NCI-H146 (cell line): ENCODE measurements at regions not wholly inside any gene's neighbourhood (a gene's known extent, or its start where the extent isn't known, plus 50 kb on each side); places are given as distances from the start of the nearest gene placed in this dataset.

Source experiments
- DNase-seq: peaks from one replicate; lab custom pipeline; 2025; lab: John Stamatoyannopoulos, UW

DNA sequence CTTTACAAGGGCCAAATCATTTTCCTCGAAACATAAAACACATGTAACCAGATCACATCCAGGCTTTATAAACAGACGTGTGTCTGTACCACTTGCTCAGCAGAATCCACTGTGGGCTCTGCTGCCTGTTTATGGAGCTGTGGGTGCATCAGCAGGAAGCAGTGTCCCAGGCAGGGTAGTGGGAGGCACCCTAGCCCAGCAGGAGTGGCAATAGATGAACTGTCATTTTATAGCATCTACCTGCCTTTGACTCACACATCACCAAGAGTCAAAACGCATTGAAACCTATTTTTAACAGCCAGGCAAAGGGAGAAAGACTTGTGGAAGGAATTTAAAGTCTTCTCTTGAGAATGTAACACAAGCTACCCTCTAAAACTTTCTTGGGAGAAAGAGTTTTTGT lies 169.1 kb upstream of the TENM3 start:
- no peak for DNase-seq

DNA sequence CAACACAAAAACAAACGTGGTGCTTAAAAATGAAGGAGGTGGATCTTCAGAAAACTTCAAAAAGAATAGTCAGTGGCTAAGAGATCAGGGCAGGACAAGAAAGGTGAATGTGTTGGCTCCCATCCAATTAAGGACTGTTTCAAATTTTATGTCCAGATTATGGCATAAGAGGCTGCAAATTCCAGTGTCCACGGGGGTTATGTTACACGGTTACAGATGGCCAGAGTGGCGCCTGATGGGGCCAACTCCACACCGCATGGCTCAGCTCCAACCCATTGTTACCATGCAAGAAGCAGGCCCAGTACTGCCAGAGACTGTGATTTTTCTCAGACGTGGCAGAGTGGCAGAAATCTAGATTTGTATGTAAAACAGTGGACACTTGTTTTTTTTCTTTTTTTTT lies 168.4 kb upstream of the TENM3 start:
- peak; percentile 9 for DNase-seq

GRCh38 chr4:182082910-182083309 lies 160.3 kb upstream of the TENM3 start:
- DNase-seq, result no peak

GRCh38 chr4:182083671-182084410 lies 159.4 kb upstream of the TENM3 start:
- no peak for DNase-seq

- no peak for DNase-seq
Observed at GRCh38 chr4:182085051-182085480, 158.1 kb upstream of the TENM3 start.

GRCh38 chr4:182089326-182089725 lies 153.9 kb upstream of the TENM3 start:
- peak; percentile 36 for DNase-seq

DNA sequence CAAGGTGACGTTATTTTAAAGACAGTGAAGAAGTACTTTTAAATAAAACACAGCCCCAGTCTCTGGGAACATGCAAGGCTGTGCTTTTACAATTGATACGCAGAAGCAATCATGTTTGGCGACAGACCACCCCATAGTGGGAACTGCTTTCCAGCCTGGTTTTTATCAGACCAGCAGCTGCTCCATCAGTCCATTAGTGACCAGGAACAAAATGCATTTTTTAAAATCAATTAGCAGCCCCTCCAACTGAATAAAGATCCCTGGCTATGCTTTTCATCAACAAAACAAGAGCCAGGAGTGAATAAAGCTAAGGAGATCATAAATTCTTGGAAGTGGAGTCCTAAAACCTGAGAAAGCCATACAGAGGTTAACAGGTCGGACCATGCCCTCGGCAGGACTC lies 153.0 kb upstream of the TENM3 start:
- no peak for DNase-seq

- DNase-seq, result peak; percentile 15
Observed at GRCh38 chr4:182091128-182091527, 152.1 kb upstream of the TENM3 start.

- DNase-seq, result no peak
Observed at GRCh38 chr4:182093431-182093831, 149.8 kb upstream of the TENM3 start.

- no peak for DNase-seq
Observed at GRCh38 chr4:182093935-182094334, 149.3 kb upstream of the TENM3 start.

DNA sequence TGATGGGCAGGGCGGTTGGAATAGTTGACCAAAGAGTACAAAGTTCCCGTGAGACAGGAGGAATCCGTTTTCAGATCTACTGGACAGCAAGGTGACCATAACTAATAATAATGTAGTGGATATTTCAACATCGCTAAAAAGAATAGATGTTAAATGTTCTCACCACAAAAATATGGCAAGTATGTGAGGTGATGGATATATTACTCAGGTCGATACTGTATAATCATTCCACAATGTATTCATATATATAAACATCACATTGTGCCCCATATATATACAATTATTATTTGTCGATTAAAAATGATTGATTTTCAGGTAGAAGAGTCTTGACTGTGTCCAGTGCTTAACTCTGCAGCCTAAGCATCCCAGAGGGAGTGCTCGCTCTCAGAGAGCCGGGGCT lies 141.6 kb upstream of the TENM3 start:
- DNase-seq, result no peak

- no peak for DNase-seq
Observed at GRCh38 chr4:182102576-182102975, 140.6 kb upstream of the TENM3 start.

DNA sequence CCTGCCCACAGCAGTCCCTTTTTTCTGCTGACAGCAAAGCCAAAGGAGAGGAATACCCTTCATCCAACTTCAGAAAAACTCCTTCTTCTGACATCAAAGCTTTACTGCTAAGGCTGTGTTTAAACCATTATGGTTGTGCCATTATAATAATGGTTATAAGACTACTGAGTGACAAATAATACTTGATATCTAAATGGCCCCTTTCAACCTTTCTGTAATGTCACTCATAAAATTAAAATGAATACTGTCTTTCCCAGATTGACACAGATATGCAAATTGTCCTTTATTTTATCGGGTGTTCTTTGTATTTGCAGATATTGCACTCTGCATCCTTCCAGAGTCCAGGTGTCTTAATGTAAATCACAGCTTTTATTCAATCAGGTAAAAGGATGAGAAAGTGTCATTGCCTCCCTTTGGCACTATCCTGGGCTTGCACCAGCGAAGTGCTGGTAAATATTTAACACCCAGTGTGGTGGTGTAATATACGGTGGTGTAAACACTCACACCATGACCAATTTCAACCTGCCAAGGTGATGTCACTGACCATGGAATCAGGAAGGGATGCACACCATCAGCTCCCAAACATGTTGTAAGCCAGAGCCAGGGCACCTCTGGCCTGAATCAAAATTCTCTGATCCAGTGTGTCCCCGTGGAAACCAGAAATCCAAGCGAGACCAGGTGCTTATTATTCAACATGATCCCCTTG lies 139.4 kb upstream of the TENM3 start:
- no peak for DNase-seq

DNA sequence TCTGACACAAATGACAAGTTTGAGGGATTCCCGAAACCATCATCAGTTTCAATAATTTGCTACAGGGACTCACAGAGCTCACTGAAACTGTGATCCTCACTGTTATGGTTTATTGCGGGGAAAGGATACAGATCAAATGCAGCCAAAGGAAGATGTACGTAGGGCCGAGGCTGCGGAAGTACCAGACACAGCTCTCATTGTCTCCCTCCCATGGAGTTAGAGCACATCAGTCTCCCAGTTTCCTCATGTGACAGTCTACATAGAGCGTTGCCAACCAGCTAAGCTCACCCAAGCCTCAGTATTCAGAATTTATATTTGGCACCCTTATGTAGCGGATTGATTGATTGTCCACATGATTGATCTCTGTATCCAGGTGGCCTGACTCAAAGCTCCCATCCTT lies 137.8 kb upstream of the TENM3 start:
- DNase-seq, result no peak

- no peak for DNase-seq
Observed at GRCh38 chr4:182107931-182108330, 135.3 kb upstream of the TENM3 start.

GRCh38 chr4:182111586-182111985 lies 131.6 kb upstream of the TENM3 start:
- no peak for DNase-seq

DNA sequence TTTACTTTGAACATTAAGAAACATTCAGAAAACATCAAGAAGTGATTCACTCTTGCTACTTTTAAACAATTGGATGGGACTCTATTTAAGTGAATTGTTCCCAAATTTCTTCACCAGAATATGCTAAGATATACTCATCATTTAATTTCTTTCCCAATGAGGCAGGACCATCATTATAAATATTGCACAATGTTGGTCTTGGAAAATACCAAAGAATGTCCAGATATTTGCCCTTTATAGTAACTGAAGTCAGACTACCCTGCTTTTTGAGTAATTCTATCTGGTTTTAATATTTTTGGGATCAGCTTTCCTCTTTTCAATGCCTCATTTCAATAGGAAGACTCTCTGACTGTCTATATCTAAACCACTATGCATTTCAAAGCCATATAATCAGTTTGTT lies 129.4 kb upstream of the TENM3 start:
- DNase-seq, result no peak

- no peak for DNase-seq
Observed at GRCh38 chr4:182124359-182124758, 118.8 kb upstream of the TENM3 start.

DNA sequence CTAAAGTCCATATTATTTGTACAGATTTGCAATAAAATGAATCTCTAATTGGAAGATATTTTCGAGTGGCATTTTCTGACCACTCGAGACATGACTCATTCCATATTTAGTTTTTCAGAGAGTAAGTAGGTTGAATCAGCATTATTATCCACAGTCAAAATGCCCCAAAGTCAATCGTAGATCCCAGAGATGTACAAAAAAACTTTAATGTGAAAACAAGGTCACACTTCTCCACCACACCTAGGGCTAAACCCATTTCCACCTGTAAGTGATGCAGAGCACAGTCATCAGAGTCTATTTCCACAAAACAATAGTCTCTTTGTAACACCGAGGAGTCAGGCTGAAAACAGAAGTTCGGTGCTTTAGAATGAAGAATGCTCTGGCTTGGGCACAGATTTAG lies 117.1 kb upstream of the TENM3 start:
- no peak for DNase-seq

DNA sequence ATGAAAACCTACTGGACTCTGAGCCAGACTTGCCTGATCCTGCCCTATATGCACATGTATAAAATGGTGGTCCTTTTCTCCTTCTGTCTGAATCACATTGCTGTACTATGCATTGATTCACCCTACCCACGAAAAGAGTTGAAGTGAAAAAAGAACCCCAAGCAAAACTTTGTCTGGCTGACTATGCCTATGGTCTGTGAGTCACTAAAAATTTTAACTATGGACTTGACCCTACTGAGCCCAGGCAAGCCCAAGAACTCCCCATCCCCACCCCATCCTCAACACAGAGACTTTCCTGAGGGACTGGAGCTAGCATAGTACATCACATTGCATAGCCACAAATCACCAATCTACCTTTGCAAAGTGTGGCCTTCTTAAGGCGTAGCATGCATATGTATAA lies 116.6 kb upstream of the TENM3 start:
- DNase-seq, result no peak

- no peak for DNase-seq
Observed at GRCh38 chr4:182133033-182133432, 110.2 kb upstream of the TENM3 start.

- DNase-seq, result no peak
Observed at GRCh38 chr4:182134261-182134660, 108.9 kb upstream of the TENM3 start.

GRCh38 chr4:182136201-182136600 lies 107.0 kb upstream of the TENM3 start:
- DNase-seq, result no peak

DNA sequence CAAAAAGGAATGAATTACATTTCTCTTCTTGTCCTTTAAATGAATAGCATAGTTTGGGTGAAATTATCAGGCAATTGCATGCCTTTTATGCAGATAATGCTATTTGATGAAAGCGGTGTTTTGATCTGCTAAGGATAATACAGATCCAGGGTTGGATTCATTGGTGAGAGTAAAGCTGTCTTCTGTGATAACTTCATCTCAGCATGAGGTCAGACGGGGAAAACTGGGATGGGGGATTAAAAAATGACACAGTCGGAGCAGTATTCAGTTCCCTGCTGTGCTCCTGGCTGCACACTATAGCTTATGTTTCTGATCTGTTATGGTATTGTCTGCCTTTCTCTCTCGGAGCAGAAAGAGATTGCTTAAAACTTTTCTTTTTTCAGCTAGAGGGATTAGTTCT lies 105.9 kb upstream of the TENM3 start:
- DNase-seq, result peak; percentile 84
